GM21515 (cell line): ENCODE measurements at regions not wholly inside any gene's neighbourhood (a gene's known extent, or its start where the extent isn't known, plus 50 kb on each side); places are given as distances from the start of the nearest gene placed in this dataset.

Experiments used
- ATAC-seq: cut with Tn5 transposase; IDR thresholded peaks from one replicate; pipeline ENCODE4 v1.9.1; 2021; ENCODE audit not compliant: unreplicated experiment

DNA sequence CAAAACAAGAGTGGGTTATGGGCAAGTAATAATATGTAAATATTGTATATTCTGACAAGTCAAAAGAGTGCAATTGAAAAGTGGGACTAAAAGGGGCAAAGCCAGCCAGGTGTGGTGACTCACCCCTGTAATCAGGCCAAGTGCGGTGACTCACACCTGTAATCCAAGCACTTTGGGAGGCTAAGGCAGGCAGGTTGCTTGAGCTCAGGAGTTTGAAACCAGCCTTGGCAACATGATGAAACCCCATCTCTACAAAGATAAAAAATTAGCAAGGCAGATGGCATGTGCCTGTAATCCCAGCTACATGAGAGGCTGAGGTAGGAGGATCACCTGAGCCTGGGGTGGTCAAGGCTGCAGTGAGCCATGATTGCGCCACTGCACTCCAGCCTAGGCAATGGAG lies 304.0 kb downstream of the HHIPL2 start:
- no peak for ATAC-seq

DNA sequence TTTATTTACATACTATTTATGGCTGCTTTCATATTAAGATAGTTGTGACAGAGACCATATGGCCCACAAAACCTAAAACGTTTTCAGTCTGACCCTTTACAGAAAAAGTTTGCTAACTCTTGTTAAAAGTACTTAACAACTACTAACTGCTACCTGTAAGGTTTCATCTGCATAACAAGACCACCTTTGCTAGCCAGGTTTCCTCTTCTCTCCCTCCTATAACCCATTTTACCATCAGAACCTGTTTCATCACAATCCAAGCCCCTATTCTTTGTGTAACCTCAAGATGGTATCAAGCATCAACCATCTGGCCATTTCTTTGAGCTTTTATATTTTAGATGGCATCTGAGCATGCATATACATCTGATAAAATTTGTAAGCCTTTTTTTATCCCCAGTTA lies 305.4 kb downstream of the HHIPL2 start:
- ATAC-seq = no peak

DNA sequence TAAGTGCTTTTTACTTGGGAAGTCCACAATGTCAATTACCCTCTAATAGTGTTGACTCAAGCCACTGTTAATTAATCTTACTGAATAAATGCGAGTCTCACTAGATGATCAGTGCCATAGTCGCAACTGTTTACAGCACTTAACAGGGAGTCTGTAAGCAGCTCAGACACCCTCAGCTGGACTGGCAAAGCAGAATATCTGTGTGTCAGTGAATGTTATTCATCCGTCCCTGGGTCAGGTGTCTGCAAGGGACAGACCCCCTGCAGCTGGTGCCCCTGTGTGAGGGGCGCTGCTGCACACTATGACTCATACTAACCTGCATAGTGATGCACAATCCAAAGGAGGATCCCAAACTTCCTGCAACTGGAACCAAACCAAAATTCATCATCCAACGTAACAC lies 306.5 kb downstream of the HHIPL2 start:
- no peak for ATAC-seq

DNA sequence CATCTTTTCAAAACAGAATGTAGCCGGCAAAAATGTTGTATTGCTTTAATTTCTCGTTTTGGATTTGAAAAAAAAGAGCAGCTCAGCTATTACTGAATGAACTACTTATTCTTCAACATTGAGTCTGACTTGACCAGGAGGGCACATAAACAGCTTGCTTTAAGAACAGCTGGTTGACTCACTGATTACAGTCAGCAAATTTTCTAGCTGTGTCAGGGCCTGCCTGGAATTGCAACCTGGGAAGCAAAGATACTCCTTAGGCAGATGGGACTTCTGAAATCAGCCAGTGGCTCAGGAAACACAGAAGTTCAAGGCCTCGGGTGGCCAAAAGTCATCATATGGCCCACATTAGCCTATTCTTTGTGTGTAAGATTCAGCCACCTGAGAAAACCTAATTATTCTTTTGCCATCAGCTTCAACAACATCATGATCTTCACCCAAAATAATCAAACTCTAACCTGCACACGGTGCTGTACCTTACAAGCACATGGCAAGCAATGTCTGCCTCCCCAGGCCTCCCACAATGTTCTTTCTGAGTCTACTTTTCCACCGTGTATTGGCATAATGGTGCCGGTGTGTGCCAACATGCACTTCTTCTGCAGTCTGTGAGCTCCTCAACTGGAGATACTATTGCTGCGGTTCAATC lies 307.2 kb downstream of the HHIPL2 start:
- ATAC-seq = no peak

DNA sequence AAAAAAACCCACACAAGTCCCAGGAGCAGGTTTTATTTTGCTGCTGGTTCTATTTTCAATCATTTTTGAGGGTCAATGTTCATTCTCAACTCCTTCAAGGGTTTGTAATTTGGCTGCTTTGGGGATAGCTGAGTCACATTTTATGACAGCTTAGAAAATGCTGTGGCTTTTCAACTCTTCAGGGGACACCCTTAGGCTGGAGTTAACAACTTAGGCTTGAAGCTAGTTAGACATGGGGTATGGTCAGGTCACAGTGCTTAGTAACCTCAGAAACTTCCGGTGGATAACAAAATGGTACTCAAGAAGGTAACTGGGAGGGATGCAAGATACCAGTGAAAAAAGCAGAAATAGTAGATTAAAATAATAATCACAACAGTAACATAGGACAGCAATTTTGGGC lies 308.8 kb downstream of the HHIPL2 start:
- no peak for ATAC-seq

DNA sequence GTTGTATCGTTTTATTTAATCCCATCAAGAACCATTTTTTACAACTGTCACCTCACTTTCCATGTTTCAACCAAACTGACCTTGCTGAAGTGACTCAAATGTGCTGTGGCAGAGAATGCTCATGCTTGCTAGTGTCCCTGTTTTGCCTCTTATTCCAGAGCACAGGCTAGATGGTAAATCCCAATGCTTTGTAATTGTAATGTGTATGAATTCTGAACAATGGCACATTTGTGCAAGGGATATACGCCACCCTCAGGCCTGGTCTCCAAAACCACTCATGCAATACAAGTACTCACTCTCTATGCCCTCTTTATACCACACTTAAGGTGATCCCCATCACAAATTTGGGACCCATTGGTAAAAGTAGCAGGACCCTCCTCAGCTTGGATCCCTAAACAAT lies 313.6 kb downstream of the HHIPL2 start:
- no peak for ATAC-seq

DNA sequence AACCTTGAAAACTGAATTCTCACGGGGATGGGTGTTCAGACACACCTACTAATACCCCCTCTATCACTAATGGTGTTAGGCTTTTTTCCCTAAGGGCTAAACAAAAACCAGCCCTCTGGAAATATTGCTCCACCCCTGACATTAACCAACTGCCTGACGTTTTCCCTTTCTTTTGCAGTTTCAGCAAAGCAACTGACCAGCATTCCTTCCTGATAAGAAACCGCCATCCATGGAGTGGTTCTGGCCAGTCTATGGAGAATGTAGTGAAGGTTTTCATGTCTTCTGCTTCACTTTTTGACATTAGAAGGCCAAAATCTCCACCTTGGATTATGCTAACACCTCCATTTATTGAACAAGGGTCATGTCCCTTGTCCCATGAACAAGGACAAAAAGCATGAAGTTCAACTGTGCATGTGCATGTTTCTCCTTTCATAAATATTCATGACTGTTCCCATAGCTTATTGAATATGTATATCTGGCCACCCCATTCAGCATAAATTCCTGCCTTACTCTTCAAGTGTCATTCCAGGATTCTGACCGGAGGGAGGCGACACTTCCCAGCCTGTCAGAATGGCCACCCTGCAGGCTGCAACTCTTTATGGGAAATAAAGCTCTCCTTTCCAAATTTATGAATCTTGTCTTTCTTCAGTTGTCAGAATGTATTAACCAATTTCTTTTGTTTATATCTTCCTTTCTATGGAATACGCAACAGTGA lies 314.3 kb downstream of the HHIPL2 start:
- ATAC-seq = no peak

DNA sequence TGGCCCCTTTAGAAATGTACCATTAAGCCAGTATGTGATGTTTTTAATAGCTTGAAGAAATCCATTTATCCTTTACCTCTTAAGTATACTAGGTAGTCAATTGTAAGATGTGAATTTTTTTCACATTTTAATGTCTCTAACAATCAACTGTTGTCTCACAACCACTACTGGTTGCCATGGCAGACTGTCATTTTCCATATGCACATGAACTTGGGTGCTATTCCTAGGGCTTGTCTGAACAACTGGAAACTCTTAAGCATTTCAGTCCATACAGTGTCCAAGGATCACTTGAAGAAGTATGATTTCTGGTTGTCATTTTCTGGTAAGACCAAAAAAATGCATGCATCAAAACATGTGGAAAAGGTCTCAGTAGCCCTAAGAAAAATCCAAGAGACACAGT lies 315.1 kb downstream of the HHIPL2 start:
- no peak for ATAC-seq

DNA sequence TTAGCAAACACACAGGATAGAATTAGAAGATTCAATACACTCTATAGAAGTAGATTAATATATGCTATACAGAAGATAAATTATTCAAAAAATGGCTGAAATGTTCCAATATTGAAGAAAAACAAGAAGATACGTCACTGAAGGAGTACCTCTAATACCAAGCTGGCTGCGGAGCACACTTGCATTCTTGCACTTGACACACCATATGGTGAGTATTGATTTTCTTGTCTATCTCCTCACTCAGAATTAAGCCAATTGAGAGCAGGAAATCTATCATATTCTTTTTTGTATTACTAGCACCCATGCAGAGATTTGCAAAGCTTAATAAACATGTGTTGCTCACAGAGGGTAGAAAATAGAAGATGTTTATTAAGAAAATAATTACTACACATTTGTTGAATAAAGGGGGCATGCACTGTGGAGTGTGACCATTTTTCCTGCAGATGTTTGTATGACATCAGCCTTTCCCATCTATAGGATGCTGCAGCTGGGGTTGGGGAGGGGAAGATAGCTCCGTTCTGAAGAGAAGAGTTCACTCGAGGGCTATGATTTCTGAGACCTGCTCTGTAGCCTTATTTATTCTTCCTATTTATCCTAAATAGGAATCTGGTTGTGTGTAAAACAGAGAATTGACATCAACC lies 318.1 kb downstream of the HHIPL2 start:
- ATAC-seq = no peak

DNA sequence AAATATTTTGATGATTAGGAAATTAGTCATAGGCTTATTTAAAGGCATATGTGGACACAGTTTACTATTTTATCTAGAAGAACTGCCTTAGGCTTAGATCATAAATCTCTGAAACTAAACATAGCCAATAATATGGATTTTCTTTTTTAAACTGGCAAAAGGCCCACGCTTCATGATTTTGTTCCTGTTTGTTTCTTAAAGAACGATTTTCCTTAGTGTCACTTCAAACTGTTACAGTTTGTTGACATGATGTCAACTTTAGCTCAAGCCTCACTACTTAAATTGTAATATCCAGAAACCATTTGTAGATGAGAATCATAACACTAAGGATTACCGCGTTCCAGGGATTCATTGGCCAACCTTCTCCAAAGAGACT lies 322.6 kb downstream of the HHIPL2 start:
- ATAC-seq = no peak

DNA sequence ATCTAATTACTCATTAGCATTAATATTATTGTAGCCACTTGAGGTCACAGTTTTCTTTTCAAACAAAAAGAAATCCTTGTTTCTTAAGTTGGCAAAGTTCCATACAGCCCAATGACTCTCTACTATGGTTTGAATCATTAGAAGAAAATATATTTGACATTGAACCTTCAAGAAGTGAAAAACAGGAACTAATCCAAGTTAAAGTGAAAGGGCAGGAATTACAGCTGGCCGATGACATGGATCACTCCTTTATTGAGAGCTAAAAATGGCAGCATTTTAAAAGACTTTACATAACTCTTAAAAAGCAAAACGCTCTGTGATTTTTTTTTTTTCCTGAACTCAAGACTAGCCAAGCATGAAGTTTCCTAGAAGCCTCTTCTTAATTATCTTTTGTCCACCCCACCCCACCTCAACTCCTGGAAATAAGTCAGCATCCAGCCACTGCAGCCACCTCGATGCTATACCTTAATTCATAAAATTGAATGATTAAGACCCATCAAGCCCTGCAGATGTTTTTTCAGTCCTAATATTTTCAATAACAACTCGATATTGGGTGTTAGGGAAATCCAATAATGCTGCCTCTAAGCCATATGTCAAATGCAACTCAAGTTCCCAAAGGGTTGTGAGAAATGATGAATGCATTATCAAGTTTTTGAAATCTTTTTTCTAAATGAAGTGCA lies 323.1 kb downstream of the HHIPL2 start:
- ATAC-seq = no peak

DNA sequence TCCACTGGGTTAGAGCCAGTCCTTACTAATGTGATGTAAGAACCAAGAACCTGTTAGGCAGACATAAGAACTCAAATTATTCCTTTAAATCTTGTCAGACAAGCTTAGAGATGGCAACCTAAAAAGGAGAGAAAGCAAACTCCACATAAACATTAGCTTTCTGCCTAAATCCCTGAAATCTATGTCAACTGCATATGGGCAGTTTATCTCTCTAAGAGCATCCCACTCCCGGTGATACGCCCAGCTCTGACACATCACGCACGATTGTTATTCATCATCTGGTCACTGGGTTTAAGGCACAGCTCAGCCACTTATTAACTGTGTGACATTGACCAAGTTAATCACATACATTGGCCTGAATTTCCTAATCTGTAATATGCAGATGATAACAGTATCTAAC lies 323.7 kb downstream of the HHIPL2 start:
- ATAC-seq = no peak

DNA sequence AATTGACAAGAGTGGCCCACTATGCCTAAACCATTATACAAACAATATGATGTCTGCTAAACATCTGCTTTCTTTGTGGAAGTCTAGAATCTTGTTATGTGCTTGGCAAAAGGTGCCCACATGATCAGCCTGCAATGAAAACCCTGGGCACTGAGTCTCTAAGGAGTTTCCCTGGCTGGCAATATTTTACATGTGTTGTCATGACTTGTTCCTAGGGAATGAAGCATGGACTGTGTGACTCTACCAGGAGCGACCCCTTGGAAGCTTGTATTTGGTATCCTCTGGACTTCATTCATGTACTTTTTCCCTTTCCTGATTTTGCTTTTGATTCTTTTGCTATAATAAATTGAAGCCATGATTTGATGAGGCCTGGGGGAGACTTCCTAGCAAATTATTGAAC lies 324.9 kb downstream of the HHIPL2 start:
- ATAC-seq = no peak

DNA sequence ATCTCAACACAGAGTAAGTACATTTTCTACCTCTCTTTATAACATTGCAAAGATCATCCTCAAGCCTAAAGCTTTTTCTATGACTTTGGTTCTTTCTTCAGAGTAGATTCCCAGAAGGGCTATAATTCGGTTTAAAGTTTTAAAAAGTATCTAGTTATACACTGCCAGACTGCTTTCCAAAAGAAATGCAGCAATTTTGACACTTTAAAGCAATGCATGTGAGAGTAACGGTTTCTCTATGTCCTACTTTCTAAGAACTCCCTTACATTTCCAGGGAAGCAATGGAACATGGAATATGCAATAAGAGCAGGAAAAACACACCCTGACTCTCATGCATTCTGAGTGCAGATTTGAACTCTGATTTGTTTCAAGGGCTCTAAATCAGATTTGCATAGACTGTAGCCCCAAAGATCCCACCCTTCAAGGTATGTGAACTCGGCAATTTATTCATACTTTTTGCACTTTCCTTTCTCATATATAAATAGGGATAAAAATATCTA lies 331.6 kb downstream of the HHIPL2 start:
- ATAC-seq = no peak

DNA sequence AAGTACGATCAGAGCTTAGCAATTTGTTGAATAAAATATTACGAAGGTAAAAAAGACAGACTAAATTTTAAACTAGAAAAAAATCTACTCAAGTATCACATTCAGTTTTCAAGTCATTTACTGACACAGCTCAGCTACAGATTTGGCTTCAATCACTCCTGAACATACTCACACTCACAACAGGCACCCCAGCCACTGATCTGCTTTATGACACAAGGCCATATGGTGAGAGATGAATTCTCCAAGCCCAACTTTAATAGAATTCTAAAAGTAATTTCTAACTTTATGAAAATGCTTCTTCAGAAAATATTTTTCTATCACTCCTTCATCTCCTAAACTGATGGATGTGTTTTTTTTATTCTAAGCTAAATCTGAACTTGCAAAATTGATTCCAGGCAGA lies 337.1 kb downstream of the HHIPL2 start:
- no peak for ATAC-seq

DNA sequence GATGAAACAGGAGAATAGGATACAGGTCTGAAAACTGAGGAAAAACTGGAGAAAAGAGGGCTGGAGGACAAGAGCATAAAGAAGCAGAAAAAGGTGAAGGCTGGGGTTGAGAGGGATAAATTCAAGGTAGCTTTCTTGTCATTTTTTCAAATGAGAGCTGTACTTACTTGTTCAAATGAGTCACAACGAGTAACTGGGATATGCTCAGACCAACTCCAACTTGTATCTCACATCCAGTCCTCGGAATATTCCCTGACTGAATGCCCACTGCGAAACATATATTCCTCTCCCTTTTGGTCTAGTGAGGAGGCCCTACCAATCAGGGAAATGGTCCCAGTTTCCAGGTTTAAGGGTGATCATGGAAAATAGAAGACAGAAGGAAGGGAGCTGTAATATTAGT lies 343.4 kb downstream of the HHIPL2 start:
- ATAC-seq = no peak

DNA sequence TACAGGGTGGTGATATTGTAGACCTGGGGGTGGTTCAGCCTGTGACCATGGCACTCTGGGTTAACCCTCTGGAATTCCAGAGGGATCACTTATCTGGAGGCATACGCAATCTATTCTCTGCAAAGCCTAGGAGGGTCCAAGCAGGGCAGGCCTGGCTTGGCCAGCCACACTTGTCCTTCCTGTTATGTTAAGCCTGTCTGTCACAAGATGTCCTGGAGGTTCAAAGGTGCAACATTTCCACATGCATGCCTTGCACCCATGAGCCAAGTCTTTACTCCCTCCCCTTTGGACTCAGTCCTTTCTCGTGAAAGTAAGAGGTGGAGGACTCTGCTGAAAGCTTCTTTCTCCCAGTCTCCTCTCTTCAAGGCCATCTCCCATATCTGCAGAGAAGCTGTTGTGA lies 345.1 kb downstream of the HHIPL2 start:
- ATAC-seq = no peak

DNA sequence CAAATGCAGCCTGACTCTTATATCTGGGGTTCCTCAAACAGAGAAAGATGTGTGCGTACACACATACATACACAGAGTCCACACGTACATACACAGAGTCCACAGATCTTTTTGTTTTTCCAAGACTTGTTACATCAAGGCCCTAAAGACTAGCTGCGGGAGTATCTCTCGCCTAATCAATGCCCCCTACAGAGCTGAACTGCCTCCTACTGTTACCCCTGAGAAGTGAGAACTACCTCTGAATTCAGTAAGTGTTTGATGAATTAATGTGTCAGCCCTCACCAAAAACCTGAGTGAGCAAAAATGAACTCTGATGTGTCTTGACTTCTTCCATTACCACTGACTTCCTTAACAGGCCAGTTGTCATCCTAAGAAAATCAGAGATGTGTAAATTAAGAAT lies 351.2 kb downstream of the HHIPL2 start:
- no peak for ATAC-seq

DNA sequence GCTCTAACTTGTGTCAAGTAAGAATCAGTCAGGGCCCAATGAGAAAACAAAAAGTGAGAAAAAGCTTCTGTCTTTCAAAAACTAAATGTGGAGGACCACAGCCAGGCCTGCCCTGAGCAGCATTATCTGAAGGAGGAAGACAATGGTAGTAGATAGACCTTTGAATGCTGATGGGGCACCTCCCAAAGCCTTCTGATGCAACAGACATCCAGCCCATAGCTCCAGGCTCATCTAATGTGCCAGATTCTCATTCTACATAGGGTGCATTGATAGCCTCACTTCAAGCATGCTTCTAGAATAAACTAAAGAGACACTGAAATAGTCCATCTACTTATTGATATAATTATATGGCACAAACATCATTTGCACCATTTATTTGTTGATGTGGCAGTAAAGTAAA lies 351.6 kb downstream of the HHIPL2 start:
- no peak for ATAC-seq

DNA sequence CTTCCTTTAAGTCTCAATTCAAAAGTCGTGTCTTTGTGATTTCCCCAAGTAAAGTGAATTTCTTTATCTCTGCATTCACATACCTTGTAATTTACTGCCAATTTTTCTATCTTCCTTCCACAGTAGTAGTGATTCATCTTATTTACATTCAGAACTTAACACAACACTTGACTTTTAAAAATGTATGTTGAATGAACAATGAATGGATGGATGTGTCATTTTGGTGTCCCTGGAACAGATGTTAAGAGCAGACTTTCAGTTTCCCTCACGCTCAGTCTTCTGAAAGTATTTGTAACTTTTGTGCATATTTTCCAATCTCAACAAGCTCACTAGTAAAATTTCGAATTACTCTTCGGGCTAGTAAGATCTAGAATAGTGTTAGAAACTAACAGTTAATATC lies 352.0 kb downstream of the HHIPL2 start:
- ATAC-seq = no peak

DNA sequence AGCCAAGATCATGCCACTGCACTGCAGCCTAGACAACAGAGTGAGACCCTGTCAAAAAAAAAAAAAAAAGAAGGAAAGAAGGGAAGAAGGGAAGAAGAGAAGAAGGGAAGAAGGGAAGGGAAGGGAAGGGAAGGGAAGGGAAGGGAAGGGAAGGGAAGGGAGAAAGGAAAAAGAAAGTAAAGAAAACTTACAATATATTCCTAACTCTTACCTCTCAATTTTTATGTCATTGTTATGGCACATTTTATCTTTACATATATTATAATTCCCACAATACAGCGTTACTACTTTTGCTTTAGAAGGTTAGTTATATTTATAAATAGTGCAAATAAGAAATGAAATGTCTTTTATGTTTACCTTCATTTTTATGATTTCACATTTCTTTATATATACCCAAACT lies 358.7 kb downstream of the HHIPL2 start:
- ATAC-seq = no peak
